T-helper 1 cell treated with Interleukin-12 subunit alpha and Interleukin-12 subunit beta and Interleukin-4 antibody, amounts not matched to agents 30 μg/mL and 1 μg/mL, for 36 hours (primary cell): ENCODE measurements at regions not wholly inside any gene's neighbourhood (a gene's known extent, or its start where the extent isn't known, plus 50 kb on each side); places are given as distances from the start of the nearest gene placed in this dataset.

Experiments used
- H3K27ac Mint-ChIP-seq: one replicate; pipeline ENCODE4 v1.8.0; 2021; ENCODE audit warnings: mild to moderate bottlenecking, mixed read lengths
- H3K27me3 Mint-ChIP-seq: one replicate; pipeline ENCODE4 v1.8.0; 2021; ENCODE audit warnings: low read depth, mixed read lengths
- H3K36me3 Mint-ChIP-seq: one replicate; pipeline ENCODE4 v1.8.0; 2021; ENCODE audit warnings: low read depth, mixed read lengths
- H3K4me1 Mint-ChIP-seq: one replicate; pipeline ENCODE4 v1.8.0; 2021; ENCODE audit warnings: low read depth, mixed read lengths
- H3K4me3 Mint-ChIP-seq: one replicate; pipeline ENCODE4 v1.8.0; 2021; ENCODE audit warnings: mild to moderate bottlenecking, moderate library complexity, mixed read lengths
- H3K9me3 Mint-ChIP-seq: one replicate; pipeline ENCODE4 v1.8.0; 2021; ENCODE audit warnings: mixed read lengths

DNA sequence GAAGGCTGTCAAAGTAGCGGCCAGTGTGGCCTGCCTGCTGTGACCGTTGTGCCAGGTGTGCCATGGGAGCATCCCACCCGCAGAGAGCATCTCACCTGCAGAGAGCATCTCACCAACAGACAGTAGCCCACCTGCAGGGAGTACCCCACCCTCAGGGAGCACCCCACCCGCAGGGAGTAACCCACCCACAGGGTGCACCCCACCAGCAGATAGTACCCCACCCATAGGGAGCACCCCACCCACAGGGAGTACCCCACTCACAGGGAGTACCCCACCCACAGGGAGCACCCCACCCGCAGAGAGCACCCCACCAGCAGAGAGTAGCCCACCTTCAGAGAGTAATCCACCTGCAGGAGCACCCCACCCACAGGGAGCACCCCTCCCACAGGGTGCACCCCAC lies 476.5 kb downstream of the TCERG1L start:
- Mint-ChIP-seq H3K4me1 (no peaks in the 10 kb centered on the region), H3K27ac (no peak overlapping the region), H3K27me3 (no peaks in the 10 kb centered on the region), H3K9me3 (no peaks in the 10 kb centered on the region), H3K4me3 (no peak overlapping the region), H3K36me3 (no peaks in the 10 kb centered on the region)

DNA sequence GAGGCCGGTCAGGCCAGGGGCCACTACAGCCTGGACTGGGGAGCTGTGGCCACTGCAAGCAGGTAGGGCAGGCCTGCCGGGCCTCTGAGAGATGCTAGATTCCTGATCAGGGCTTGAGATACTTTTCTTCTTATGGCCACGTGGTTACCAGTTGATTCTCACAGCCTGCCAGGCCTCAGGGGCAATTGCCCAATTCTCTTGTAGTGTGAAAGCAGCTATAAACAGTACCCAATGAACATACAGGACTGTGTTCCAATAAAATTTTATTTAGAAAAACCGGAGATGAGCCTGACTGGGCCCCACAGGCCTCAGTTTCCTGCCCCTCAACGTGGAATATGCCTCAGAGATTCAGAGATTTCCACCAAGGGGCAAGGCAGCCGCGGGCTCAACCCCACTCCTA lies 475.2 kb downstream of the TCERG1L start:
- H3K36me3 Mint-ChIP-seq, result no peaks in the 10 kb centered on the region
- no peak overlapping the region for H3K27ac Mint-ChIP-seq
- no peaks in the 10 kb centered on the region for H3K27me3 Mint-ChIP-seq
- no peaks in the 10 kb centered on the region for H3K4me1 Mint-ChIP-seq
- H3K4me3 Mint-ChIP-seq, result no peak overlapping the region
- no peaks in the 10 kb centered on the region for H3K9me3 Mint-ChIP-seq

- Mint-ChIP-seq H3K4me3 (no peak overlapping the region), H3K27ac (no peak overlapping the region), H3K4me1 (no peaks in the 10 kb centered on the region), H3K27me3 (no peaks in the 10 kb centered on the region), H3K36me3 (no peaks in the 10 kb centered on the region), H3K9me3 (no peaks in the 10 kb centered on the region)
Measured at GRCh38 chr10:130843051-130843653, 468.4 kb downstream of the TCERG1L start.

DNA sequence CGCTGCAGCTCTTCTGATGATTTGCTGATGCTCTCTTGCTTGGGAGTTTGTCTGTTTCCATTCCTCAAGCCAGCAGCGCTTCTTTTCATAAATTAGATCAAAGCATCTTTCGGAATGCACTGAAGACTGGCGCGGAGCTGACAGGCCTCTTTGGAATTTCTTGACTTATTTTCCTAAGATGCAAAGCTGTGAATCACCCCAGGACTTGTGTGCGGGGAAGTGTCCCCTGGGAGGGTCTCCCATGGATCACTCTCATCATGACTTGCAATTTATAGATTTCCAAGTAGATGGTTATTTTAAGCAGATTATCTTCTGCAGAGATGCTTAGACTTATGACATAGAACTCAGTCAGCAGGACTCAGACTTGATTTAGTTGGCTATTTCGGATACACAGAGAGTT lies 467.2 kb downstream of the TCERG1L start:
- Mint-ChIP-seq H3K9me3 (no peaks in the 10 kb centered on the region), H3K4me3 (no peak overlapping the region), H3K4me1 (no peaks in the 10 kb centered on the region), H3K27ac (no peak overlapping the region), H3K27me3 (no peaks in the 10 kb centered on the region), H3K36me3 (no peaks in the 10 kb centered on the region)

- Mint-ChIP-seq H3K27ac (no peak overlapping the region), H3K36me3 (no peaks in the 10 kb centered on the region), H3K27me3 (no peaks in the 10 kb centered on the region), H3K9me3 (peaks cover 4% of the 10 kb centered on the region), H3K4me1 (no peaks in the 10 kb centered on the region), H3K4me3 (no peak overlapping the region)
Measured at GRCh38 chr10:130847170-130847569, 464.4 kb downstream of the TCERG1L start.

GRCh38 chr10:130848855-130849254 lies 462.7 kb downstream of the TCERG1L start:
- H3K27me3 Mint-ChIP-seq, result no peaks in the 10 kb centered on the region
- H3K36me3 Mint-ChIP-seq, result peaks cover 2% of the 10 kb centered on the region
- H3K4me3 Mint-ChIP-seq, result no peak overlapping the region
- no peaks in the 10 kb centered on the region for H3K4me1 Mint-ChIP-seq
- H3K9me3 Mint-ChIP-seq, result peaks cover 14% of the 10 kb centered on the region
- no peak overlapping the region for H3K27ac Mint-ChIP-seq

DNA sequence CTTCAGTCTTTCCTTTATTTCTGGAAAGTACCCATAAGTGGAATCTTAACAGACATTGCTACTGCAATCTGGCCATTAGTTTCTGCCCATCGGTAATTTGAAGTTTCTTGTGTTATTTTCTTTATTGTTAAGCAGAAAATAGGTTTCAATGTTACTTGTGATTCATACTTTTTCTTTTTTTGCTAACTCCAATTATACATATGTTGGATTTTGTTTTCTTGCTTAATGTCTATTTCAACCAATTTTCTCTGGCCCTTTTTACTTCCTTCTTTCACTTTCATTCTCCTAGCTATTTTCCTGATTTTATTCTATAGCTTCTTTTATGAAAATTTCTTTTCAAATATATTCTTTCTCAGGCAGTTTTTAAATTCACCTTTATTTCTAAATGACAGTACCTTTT lies 457.4 kb downstream of the TCERG1L start:
- Mint-ChIP-seq H3K27ac (no peak overlapping the region), H3K4me1 (no peaks in the 10 kb centered on the region), H3K9me3 (peaks cover 33% of the 10 kb centered on the region), H3K4me3 (no peak overlapping the region), H3K27me3 (no peaks in the 10 kb centered on the region), H3K36me3 (peaks cover 2% of the 10 kb centered on the region)

DNA sequence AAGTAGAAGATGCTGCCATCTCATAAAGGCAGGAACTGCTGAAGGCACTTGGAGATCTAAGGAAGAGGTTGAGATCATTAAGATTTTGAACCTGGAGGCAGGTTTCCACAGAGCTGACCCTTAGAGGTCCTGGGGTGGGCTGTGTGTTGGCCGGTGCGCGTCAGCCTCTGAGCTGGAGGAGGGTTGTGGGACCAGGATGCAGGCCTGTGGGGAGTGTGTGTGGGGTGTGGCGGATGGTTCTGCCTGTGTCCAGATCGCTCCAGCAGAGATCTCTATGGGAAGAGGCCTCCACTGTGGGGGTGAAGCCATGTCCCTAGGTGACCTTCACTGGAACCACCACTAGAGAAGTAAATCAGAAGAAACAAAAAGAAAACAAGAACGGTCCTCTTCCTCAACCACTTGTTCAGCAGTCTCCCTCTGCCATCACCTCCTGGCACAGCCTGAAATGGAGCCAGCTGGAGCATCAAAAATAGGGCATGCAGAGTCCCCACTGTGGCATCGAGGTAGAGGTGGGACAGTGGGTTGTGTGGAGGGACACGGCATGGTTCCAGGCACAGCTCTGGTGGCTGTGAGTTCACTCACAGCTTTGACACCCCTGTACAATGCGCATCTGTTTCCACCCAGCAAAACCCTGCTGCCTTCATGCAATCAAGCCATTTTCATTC lies 453.8 kb downstream of the TCERG1L start:
- H3K4me3 Mint-ChIP-seq, result no peak overlapping the region
- H3K36me3 Mint-ChIP-seq, result peaks cover 2% of the 10 kb centered on the region
- no peak overlapping the region for H3K27ac Mint-ChIP-seq
- no peaks in the 10 kb centered on the region for H3K4me1 Mint-ChIP-seq
- H3K9me3 Mint-ChIP-seq, result peaks cover 26% of the 10 kb centered on the region
- H3K27me3 Mint-ChIP-seq, result no peaks in the 10 kb centered on the region

DNA sequence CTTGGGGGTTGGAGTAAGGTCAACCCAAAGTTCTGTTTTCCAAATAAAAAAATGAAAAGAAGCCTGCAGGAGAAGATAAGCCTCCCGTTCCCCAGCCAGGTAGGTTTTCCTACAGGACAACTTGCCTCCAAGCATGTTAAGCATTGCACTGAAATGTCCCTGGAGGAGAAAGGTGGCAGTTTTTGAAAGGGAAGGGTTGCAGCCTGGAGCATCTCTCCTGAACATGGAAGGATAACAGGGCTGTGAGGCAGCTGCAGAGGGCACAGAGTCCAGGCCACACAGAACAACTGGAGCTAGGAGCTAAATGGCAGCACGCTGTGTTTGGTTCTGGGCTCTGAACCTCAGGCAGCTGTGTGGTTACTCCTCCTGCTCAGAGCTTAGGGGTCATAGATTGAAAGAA lies 452.9 kb downstream of the TCERG1L start:
- H3K4me1 Mint-ChIP-seq, result no peaks in the 10 kb centered on the region
- peaks cover 19% of the 10 kb centered on the region for H3K9me3 Mint-ChIP-seq
- no peaks in the 10 kb centered on the region for H3K36me3 Mint-ChIP-seq
- no peak overlapping the region for H3K27ac Mint-ChIP-seq
- H3K4me3 Mint-ChIP-seq, result no peak overlapping the region
- no peaks in the 10 kb centered on the region for H3K27me3 Mint-ChIP-seq

DNA sequence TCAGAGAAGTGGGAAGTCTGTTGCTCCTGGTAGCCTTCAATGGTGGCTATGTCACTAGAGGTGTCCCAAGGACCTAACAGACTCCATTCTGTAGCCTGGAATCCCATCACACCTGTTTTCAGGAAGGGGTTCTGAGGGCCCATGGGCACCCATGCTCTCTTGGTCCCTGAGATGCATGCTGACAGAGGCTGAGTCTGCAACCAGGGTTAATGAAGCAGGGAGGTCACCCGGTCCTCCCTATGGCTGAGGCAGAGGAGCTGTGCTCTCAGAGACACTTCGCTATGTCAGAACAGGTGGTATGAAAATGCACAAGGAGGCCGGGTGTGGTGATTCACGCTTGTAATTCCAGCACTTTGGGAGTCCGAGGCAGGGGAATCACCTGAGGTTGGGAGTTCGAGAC lies 452.1 kb downstream of the TCERG1L start:
- Mint-ChIP-seq H3K9me3 (peaks cover 13% of the 10 kb centered on the region), H3K4me3 (no peak overlapping the region), H3K4me1 (no peaks in the 10 kb centered on the region), H3K27ac (no peak overlapping the region), H3K27me3 (no peaks in the 10 kb centered on the region), H3K36me3 (no peaks in the 10 kb centered on the region)

DNA sequence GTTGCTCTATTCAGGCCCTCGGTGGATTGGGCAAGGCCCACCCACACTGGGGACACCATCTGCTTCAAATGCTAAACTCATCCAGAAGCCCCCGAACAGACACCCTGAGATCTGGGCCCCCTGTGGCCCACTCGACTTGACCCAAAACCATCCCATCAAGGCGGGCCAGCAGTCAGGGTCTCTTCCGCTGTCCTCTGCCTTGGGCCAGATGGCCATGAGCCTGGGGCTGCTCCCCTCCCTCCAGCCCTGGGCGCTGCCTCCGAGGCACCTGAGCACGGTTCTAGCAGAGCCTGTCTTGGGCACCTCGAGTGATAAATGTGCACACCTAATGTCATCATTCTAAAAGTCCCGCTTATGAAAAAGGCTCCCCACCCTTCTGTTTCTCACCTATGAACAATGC lies 449.4 kb downstream of the TCERG1L start:
- Mint-ChIP-seq H3K4me1 (no peaks in the 10 kb centered on the region), H3K36me3 (no peaks in the 10 kb centered on the region), H3K27ac (no peak overlapping the region), H3K27me3 (no peaks in the 10 kb centered on the region), H3K4me3 (no peak overlapping the region), H3K9me3 (no peaks in the 10 kb centered on the region)

DNA sequence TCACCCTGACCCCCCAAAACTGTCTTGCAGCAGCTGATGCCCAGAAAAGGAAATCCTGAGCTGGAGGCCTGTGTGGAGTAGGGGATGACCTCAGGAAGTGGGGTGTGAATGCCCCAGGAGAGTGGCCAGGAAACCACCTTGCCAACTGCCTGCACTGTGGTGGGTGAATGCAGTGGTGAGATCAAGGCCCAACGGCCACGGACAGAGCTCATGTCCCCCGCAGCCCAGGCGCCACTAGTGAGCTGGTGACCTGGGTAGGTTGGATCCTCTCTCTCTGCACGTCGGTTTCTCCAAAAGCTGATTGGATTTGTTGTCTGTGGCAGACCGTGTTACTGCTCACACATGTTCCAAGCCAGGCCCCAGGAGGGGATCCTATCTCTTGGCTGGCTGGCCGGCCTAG lies 448.9 kb downstream of the TCERG1L start:
- H3K27me3 Mint-ChIP-seq, result no peaks in the 10 kb centered on the region
- H3K4me3 Mint-ChIP-seq, result no peak overlapping the region
- H3K9me3 Mint-ChIP-seq, result no peaks in the 10 kb centered on the region
- no peaks in the 10 kb centered on the region for H3K36me3 Mint-ChIP-seq
- no peaks in the 10 kb centered on the region for H3K4me1 Mint-ChIP-seq
- H3K27ac Mint-ChIP-seq, result no peak overlapping the region

GRCh38 chr10:130863044-130863443 lies 448.5 kb downstream of the TCERG1L start:
- Mint-ChIP-seq H3K27me3 (no peaks in the 10 kb centered on the region), H3K4me3 (no peak overlapping the region), H3K9me3 (no peaks in the 10 kb centered on the region), H3K27ac (no peak overlapping the region), H3K36me3 (no peaks in the 10 kb centered on the region), H3K4me1 (no peaks in the 10 kb centered on the region)

DNA sequence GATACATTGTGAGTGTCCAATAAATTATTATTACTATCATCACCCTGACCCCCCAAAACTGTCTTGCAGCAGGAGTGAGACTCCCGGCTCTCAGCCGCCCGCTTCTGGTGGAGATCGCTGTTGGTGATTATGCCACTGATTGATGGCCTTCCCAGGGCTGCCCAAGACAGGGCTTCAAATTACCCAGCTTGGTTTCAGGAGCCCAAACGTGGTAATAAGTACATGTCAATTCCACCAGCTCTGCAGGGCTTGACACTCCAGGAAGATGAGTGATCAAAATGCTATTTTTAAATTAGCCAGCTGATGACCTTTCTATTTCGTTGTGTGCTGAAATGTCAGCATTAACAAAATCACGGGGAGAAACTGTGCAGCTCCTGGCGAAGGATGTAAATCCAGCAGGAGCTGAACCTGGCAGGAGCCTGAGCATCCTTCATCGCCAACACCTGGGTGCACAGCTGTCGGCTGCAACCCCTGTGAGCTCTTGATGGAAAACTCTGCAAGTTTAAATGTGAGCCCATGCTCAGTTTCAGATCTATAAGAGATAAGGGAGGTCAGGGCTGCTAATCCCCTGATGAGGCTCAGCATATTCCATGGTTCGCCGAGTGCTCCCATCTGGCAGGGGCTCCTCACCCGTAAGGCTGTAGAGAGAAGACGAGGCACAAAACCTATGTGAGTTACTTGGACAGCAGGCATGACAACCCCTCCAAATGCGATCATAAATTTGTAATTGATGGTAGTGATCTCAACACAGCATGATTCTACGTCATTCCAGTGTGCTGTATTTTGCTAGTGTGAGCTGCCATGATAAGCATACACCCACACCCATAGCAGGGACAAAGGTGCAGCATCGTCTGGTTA lies 446.3 kb downstream of the TCERG1L start:
- H3K9me3 Mint-ChIP-seq, result no peaks in the 10 kb centered on the region
- H3K36me3 Mint-ChIP-seq, result no peaks in the 10 kb centered on the region
- H3K27ac Mint-ChIP-seq, result no peak overlapping the region
- H3K4me1 Mint-ChIP-seq, result no peaks in the 10 kb centered on the region
- no peaks in the 10 kb centered on the region for H3K27me3 Mint-ChIP-seq
- H3K4me3 Mint-ChIP-seq, result no peak overlapping the region

DNA sequence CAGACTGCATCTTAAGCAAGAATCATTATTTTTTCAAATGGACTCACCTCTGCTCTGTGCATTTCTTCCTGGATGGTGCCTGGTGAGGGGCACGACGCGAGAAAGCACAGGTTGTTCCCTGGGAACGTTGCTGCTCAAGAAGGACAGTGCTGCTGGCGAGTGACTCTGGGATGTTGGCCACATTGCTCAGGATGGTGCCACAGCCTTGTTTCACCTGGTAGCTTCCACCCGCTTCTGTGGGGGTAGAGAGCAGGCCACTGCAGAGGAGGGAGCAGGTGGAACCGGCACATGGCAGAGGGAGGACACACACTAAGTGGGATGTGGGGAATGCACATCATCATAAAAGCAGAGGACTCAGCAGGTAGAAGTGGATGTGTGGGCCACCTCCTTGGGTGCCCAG lies 444.7 kb downstream of the TCERG1L start:
- Mint-ChIP-seq H3K4me3 (no peak overlapping the region), H3K27ac (no peak overlapping the region), H3K27me3 (no peaks in the 10 kb centered on the region), H3K36me3 (no peaks in the 10 kb centered on the region), H3K9me3 (no peaks in the 10 kb centered on the region), H3K4me1 (no peaks in the 10 kb centered on the region)
